Stimulated activated CD4-positive, alpha-beta T cell treated with anti-CD3 and anti-CD28 coated beads, TNF-alpha, amount 100 ng/mL, for 48 hours (primary cell): ENCODE measurements at regions not wholly inside any gene's neighbourhood (a gene's known extent, or its start where the extent isn't known, plus 50 kb on each side); places are given as distances from the start of the nearest gene placed in this dataset.
"Not testable (repeated sequence)": the region's sequence is repeated elsewhere in the genome, so short reads cannot be mapped to it uniquely, and the experiment has no call there.

ENCODE experiments used
- DNase-seq, 3 donors: peaks; one replicate each; pipeline ENCODE4 v3.0.0-alpha.2; 2020; ENCODE audit warnings: low read depth in 3 of 3

- DNase-seq: no peak
Observed at GRCh38 chr7:20839196-20839735, 52.6 kb upstream of the SP8 start.

GRCh38 chr7:20839987-20840386, 53.3 kb upstream of the SP8 start:
- no peak for DNase-seq

GRCh38 chr7:20846791-20847190, 60.1 kb upstream of the SP8 start:
- DNase-seq: no peak

- DNase-seq: no peak
Observed at GRCh38 chr7:20858951-20859350, 72.3 kb upstream of the SP8 start.

GRCh38 chr7:20861468-20861867, 74.8 kb upstream of the SP8 start:
- DNase-seq: no peak

GRCh38 chr7:20862554-20862953, 75.9 kb upstream of the SP8 start:
- DNase-seq: no peak

GRCh38 chr7:20864221-20864620, 77.5 kb upstream of the SP8 start:
- no peak for DNase-seq

- no peak for DNase-seq
Observed at GRCh38 chr7:20865684-20866083, 79.0 kb upstream of the SP8 start.

- no peak for DNase-seq
Observed at GRCh38 chr7:20870977-20871376, 84.3 kb upstream of the SP8 start.

GRCh38 chr7:20892776-20893175, 106.1 kb upstream of the SP8 start:
- no peak for DNase-seq

- DNase-seq: no peak
Observed at GRCh38 chr7:20894806-20895205, 108.1 kb upstream of the SP8 start.

- DNase-seq: no peak
Observed at GRCh38 chr7:20895563-20895962, 108.9 kb upstream of the SP8 start.

GRCh38 chr7:20896996-20897395, 110.3 kb upstream of the SP8 start:
- DNase-seq: no peak

GRCh38 chr7:20906801-20907453, 120.2 kb upstream of the SP8 start:
- DNase-seq: no peak

- DNase-seq: no peak
Observed at GRCh38 chr7:20911081-20911480, 124.4 kb upstream of the SP8 start.

GRCh38 chr7:20913853-20914252, 127.2 kb upstream of the SP8 start:
- no peak for DNase-seq

GRCh38 chr7:20916311-20916710, 129.6 kb upstream of the SP8 start:
- no peak for DNase-seq

GRCh38 chr7:20917603-20918002, 130.9 kb upstream of the SP8 start:
- DNase-seq: no peak

- DNase-seq: no peak
Observed at GRCh38 chr7:20918156-20918555, 131.5 kb upstream of the SP8 start.

- not testable (repeated sequence) for DNase-seq
Observed at GRCh38 chr7:20927178-20927577, 140.5 kb upstream of the SP8 start.

GRCh38 chr7:20927976-20928375, 141.3 kb upstream of the SP8 start:
- DNase-seq: no peak

- no peak for DNase-seq
Observed at GRCh38 chr7:20929199-20929598, 142.5 kb upstream of the SP8 start.

GRCh38 chr7:20931739-20932138, 145.1 kb upstream of the SP8 start:
- no peak for DNase-seq
